SHP77 (cell line): ENCODE measurements at regions not wholly inside any gene's neighbourhood (a gene's known extent, or its start where the extent isn't known, plus 50 kb on each side); places are given as distances from the start of the nearest gene placed in this dataset.
"Not testable (repeated sequence)": the region's sequence is repeated elsewhere in the genome, so short reads cannot be mapped to it uniquely, and the experiment has no call there.

Source experiments
- DNase-seq, 2 experiments: peaks; one replicate each; lab custom pipeline; 2025; lab: John Stamatoyannopoulos, UW

DNA sequence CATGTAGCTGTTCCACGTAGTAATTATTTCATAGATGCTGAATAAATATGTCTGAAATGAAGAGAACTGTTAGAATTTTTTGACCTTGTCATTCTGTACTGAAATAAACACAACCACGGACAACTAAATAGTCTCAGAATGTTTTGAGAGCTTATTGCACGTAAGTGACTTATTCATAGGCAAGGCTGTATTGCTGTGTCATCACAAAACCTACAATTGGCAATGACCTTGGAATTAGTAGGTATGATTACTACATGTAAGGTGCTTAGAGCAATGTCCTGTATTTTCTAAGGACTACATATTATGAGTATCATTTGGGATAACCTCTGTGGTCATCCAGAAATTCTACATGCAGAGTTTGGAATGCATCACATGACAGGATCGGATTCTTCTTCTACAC lies 237.2 kb upstream of the PUDP start:
- no peak for DNase-seq

DNA sequence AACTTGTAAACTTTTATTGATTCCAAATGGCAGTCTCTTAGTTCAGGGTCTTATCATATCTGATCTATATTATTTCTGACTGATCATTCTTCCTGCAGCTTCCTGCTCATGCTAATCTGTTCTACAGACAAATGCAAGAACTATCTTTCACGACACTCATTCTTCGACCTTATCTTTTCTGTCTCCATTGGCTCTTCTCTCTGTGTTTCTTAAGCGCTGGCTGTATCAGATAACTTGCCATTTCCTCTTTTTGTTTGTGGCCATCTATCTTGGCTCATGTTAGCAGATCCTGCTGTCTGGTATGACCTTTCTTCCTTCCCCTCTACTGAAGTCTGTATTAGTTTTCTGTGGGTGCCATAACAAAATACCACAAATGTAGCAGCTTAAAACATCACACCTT lies 230.5 kb upstream of the PUDP start:
- no peak for DNase-seq

DNA sequence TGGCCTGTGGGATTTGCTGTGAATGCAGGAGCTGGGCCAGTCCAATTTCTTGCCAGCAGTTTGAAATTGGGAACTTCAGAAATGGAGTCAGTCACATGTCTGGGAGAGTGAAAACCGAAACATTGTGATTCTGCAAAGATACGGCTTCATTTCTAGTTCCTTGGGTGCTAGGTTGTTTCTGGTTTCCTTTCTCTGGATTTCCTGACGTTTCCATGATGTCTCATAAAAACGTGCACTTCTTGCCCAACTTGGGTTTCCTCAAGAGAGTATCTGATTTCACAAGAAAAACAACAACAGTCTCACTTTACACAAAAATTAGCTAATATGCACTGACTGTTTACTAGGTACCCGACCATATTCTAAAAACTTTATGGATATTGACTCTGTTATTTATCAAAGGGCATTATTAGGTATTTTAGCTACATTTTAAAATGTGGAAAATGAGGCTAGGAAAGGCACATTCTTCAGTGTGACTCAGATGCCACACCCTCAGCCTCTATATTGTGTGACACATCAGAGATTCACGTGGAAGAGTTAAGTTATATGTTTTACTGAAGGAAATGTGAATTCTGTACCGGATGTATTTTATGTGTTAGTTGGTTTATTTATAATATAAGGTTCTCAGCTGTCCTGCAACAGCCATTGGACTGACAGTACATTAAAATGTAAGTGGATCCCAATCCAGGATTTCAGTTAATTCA lies 225.0 kb upstream of the PUDP start:
- DNase-seq: no peak

DNA sequence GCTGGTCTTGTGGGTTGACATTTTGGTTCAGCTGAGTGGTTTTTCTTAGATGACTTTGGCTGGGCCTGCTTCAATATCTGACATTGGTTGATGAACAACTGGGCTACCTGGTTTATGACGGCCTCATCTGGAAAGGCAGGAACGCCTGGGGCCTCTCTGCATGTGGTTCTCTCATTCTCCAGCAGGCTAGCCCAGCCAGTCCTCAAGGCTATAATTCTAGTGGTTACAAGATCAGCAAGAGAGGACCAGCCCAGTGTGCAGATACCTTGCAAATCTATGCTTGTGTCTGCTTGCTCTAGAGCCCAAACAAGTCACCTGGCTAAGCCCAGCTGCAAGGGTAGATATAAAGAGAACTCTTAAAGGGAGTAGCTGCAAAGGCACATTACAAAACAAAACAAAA lies 214.2 kb upstream of the PUDP start:
- DNase-seq: no peak

DNA sequence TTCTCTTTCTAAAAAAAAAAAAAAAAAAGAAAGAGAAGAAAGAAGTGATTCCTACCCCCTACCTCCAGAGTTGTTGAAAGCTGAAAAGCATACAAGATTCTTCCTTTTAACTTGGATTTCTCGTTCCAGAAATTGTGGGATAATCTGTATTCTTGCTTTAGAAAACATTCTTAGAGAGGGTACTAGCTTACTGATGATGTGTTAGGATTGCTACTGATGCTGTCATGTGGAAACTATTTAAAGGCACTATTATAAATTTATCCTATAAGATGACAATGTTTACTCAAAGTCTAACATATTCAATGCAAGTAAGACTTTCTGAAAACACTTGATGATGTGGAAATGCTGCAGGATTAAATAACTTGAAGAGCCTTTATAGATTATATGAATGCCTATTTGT lies 204.0 kb upstream of the PUDP start:
- DNase-seq: no peak

DNA sequence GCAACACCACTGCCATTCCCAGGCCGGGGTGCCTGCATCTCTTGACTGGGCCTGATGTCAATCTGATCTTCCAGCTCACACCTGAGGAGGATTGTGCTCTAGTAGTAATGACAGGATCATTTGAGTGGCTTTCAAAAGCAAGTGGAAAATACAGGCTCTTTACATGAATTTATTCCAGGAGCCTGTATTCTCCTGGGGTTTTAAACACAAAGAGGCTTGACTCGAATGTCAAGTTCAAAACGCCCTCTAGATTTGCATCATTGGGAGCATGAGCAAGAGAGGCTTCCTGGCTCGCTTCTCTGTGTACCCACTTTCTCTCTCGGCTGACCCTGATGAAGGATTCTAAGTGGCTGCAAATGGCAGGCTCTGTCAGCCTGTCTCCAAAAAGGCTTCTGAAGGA lies 199.5 kb upstream of the PUDP start:
- DNase-seq: no peak

DNA sequence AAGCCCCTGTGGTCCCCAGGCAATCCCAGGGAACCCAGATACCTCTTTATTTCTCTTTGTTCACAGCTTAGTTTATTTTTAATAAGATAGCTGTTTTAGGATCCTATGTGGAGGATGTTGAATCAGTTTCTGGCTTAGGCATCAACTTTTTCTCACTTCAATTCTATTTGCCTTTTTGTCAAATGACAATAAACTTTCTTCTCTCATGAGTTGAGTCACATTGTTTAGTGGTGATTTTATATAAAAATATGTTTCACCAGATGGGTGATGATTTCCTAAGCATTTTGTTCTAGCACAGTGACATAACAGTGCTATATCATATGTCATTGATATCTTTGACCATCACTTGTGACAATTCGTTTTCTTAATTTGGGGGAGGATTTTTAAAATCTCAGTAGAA lies 198.1 kb upstream of the PUDP start:
- no peak for DNase-seq

DNA sequence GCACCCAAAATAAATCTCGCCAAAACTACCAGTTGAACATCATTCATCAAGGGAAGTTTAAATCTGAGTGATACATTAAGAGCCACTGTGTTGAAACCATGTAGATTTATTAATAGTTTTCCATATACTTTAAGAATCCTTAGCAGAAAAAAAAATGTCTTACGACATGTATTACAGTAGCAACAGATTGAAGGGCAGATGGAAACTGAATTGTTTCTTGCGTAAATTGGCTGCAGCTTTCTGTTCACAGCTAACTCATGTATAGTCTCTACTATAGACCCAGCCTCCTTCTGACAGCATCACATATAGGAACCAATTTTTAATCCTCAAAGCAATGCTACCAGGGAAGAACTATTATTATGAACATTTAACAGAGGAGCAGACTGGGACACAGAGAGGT lies 195.2 kb upstream of the PUDP start:
- DNase-seq: no peak

DNA sequence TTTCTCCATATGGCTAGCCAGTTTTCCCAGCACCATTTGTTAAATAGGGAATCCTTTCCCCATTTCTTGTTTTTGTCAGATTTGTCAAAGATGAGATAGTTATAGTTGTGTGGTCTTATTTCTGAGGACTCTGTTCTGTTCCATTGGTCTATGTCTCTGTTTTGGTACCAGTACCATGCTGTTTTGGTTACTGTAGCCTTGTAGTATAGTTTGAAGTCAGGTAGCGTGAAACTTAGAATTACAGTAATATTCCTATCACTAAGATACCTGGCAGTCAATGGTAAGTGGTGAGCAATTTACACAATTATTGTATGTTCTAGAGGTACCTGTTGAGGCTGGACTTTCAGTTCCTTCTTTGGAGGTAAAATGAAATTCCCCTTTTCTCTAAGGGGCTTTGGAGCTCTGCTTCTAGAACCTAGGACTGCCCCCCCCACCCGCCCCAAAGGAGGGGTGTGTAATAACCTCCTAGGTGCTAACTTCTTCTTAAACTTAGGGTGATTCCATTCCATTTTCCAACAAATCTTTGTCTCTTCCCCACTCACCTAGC lies 187.9 kb upstream of the PUDP start:
- DNase-seq: not testable (repeated sequence)

DNA sequence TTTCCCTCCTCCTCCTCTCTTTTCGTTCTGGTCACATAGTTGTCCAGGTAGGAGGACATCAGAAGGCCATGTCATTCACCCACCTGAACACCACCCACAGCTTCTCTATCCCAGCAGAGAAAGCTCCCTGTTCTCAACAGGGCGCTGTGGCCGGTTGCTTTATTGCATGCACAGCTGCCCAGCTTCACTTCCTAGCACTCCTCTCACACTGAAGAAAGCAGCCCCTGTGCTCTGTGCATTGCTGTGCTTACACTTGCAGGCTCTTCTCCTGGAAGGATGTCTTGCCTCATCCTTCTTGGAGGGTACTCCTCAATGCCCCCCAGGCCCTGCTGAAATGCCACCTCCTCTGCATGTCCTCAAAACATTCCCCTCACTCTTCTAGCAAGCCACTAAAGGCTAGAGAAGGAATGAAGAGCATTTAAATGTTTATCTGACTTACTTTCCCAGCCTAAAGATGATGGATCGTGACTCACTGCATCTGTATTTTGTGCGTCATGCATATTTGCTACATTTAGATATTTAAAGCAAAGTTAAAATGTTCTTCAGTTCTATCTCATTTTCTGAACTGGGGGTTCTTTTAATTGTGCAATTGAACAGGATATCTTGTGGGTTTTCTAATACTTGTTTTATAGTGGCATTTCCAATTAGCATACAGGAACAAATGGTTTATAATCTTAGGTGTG lies 186.4 kb upstream of the PUDP start:
- no peak for DNase-seq

DNA sequence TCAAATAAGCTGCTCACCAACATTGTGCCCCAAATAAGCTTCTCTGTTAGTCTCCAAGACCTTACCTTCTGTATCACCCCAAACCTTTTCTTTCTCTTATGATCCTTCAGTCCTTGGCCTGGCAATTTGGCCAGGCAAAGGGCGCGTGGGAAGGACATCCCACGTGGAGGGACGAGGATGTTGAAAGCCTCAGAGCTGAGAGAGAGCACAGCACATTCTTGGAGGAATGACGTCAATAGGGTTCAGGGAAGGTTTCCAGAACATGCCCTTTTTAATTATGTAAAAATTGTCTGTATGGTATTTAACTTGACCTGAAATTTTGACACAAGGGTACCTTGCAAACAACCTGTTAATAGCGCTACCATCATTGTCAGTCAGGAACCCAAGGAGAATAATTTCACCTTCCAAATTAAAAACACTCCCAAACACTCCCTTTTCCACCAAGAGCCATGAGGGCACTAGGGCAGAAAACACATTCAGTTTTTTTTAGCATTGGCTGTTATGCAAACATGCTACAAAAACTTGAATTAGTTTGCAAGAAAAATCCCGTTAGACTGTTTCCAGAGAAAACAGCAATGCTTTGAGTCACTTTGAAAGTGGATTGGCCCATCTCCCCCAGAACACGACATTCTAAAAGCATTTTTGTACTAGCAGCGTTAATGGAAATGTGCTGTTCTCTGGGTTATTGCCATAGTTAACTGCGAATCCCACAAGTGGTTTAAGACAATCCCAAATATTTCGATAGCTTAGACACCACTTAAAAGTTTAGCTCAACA lies 183.2 kb upstream of the PUDP start:
- no peak for DNase-seq

DNA sequence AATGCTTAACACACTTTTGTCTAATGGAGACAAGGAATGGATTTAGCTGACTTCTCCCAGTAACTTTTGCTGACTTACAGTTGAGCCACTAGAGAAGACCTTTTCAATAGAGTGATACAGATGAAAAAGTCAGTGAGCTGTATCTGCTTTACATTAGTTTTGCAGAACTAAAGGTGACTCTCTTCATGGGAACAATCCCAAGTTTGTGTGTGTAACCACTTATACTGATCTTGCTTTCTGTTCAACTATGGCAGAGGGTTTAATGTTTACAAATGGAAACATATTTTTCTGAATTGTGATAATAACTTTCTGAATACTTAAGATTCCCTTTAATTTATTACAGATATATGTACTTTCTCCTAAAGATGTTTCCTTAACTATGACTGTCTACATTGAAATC lies 182.6 kb upstream of the PUDP start:
- DNase-seq: no peak

DNA sequence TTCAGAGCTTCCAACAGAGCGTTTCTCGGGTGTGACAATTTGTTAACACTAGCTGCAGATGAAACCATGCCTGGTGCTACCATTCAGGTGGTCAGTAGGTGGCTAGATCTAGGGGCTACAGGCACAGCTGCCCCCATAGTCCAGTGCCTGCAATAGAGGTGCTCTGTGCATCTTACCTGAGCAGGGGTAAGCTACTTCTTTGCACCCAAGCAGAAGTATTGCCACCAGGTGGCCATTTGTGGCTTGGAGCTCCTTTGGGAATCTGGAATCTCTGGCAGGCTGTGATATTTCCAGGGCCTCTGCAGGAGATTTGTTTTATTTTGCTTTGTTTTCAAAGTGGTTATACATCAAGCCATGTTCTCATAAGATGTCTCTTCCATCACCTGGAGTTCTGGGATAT lies 170.7 kb upstream of the PUDP start:
- DNase-seq: no peak

DNA sequence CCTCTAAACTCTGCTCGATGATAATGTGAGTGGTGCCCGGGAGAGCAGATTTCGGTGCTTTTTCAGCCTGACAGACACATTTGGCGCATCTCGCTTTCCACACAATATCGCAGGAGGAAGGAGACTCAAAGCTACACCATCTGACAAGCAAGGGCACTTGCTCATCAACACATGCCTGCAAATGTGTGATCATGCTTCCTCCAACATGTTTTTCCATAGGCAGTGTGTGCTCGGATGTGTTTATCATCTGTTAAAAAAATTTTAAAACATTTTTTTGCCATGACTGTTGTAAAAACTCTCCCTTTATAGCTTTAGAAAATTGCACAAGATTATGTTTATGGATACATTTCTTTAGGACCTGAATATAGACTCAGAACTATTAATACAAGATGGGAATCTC lies 170.3 kb upstream of the PUDP start:
- DNase-seq: no peak

DNA sequence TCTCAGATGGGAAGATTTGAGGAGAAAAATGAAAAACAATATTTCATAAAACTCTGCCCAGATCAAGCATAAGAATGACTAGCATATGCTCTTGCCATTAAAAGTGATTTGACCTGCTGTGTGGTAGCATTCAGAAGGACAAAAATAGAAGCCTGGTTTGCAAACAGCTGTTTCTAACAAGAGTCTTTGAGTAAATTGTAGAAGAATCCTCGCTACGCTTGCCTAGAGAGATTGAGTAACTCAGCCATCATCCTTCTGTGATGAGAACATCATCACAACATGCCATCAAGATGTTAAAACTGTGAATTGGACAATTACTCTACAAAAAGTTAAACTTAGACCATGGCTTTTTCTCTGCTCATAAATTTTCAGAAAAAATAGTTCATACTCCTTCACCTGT lies 168.9 kb upstream of the PUDP start:
- no peak for DNase-seq

DNA sequence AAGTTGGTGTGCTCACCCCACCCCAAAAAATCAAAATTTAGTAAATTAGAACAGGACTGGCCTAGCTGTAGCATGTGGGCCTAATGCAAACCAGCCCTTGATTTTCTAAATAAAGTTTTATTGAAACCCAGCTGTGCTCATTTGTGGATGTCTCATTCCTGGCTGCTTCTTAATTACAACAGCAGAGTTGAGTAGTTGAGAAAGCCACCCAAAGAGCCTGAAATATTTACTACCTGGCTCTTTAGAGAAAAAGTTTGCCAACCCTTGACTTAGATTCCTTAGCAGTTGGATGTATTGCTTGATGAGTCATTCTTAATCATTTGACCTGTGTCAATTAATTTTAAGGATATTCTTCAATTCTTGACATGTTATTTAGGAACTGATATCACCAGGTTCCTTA lies 168.3 kb upstream of the PUDP start:
- DNase-seq: no peak

DNA sequence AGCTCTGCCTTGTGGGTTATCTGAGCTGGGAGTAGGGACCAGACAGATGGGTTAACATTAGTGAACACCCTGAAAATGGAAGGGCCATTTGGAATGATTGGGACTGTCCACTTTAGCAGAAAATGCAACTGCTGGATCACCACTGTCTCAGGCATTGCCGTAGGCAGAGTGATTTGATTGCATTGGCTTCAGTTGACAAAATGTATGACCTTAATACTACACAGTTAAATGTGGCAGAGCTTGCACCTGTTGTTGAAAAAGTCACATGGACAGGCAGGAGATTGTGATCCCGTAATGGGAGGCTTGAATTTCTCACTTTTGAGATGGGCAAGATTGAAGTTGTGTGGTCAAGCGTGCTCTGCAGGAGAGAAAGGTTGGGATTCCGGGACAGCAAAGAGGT lies 166.5 kb upstream of the PUDP start:
- no peak for DNase-seq

DNA sequence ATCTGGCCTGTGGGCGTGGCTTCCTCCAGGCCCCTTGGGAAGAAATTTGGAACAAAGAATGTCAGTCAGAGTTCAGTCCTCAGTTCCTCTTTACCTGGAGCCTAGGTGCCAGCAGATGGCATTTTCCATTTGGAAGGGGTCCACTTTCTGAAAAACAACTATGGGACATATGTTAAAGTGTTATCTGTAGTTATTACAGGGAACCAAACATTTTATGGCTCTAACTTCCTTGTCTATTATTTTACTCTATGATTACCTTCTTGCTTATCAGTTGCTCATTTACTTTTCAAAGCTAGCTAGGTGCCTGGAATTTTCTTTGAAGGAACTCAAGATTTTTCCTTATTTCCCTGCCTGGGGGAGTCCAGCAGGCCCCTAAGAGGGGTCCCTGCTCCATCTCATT lies 159.8 kb upstream of the PUDP start:
- DNase-seq: no peak

DNA sequence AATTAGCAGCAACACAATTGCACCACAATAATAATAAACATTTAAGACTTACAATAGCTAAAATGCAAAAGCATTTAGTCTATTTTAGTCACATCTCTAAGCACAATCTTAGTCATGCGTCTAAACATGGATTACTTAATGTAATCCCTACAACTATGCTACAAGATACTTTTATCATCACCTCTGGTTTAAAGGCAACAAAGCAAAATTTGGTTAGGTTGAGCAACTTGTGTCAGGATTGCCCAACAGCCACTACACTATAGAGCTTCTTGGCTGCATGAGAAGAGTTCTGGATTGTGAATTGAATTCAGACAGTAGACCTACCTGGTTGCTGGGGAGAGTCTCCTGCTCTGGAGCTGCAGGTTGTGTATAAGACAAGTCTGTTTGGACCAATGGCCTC lies 146.5 kb upstream of the PUDP start:
- DNase-seq: no peak

DNA sequence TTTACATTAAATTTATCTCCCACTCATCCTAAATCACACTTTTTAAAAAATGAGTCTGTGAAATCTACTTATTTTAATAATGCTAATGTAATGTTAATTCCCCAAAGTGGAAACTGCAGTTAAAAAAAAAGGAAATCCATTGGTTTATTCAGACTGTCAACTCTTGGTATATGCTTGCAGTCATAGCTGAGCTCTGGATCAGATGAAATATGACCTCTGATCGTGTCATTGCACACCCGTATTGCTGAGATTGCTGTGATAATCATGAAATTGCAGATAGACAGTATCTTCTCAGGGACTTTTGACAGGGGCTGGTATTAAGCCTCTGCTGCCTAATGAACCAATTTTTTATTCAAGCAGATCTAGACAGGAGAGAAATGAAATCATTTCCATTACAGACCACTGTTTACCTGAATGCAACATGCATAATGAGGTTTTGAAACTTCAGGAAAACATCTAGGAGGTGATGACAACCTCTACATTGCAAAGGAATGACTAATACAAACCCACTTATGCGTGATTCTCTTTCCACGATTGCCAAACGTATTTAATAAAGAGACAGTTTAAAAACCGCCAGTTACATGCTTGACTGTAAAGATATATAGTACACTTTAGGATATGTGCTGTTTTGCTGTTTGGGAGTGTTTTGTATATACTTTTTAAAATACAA lies 138.3 kb upstream of the PUDP start:
- no peak for DNase-seq

DNA sequence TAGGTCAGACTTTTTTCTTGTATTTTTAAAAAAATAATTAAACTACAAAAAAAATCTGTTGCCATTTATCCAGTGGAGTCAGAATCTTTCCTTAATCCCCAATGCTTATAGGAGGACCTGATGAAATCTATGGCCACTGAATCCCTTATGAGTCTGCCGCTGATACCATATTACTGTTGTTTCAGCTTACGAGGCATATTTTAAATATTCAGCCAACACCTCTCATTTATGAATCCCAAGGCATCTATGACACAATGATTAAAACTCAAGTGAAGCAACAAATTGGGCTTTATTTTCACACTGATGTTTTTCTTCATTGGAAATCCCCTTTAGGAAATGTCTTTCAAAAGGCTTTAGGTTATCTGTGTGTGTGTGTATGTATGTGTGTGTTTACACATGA lies 137.8 kb upstream of the PUDP start:
- DNase-seq: no peak

DNA sequence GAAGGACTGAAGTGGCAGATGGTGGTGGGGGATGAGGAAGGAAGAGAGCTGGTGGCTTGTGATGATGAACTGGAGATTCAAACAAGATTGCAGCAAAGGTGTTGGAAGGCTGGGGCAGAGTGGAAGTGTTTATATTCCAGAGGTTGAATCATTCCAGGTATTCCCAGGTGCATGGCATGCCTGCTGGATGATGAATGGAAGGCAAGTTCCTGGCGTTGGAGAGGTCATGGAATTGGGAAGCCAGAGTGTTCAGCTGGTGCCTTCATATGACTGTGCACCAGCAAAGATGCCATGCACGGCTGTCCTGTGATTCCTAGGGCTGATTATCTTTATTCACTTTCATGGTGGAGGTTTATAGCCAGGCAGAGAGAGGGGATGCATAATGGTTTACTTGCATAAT lies 135.8 kb upstream of the PUDP start:
- DNase-seq: no peak

DNA sequence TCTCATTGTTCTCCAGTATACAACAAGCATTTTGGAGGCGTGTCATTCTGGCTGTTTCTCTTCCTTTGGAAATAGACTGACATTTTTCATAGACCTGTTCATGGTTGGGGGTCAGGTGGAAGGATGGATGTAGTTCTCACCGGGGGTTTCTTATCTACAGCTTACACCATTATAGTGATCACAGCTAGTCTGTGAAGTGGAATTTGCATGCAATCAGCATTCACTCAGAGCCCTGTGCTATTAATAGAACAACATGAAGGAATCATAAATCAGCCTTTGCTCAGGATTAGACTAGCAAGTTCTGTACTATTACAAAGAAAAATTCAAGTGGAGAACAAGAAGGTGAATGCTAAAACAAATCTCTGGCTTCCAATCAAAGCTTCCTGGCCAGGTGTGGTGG lies 132.6 kb upstream of the PUDP start:
- DNase-seq: no peak
